ENCODE measurements at regions not wholly inside any gene's neighbourhood (a gene's known extent, or its start where the extent isn't known, plus 50 kb on each side); places are given as distances from the start of the nearest gene placed in this dataset.
"Not testable (repeated sequence)": the region's sequence is repeated elsewhere in the genome, so short reads cannot be mapped to it uniquely, and the experiment has no call there.

DNA sequence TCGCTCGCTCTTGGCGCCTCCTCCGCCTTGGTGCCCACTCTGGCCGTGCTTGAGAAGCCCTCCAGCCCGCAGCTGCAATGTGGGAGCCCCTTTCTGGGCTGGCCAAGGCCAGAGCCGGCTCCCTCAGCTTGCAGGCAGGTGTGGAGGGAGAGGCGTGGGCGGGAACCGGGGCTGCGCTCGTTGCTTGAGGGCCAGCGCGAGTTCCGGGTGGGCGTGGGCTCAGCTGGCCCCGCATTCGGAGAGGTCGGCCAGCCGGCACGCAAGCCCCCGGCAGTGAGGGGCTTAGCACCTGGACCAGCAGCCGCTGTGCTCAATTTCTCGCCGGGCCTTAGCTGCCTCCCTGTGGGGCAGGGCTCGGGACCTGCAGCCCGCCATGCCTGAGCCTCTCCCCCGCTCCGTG is 193.6 kb upstream of the ATP10A start:
- TF ChIP-seq, protein P1, sequence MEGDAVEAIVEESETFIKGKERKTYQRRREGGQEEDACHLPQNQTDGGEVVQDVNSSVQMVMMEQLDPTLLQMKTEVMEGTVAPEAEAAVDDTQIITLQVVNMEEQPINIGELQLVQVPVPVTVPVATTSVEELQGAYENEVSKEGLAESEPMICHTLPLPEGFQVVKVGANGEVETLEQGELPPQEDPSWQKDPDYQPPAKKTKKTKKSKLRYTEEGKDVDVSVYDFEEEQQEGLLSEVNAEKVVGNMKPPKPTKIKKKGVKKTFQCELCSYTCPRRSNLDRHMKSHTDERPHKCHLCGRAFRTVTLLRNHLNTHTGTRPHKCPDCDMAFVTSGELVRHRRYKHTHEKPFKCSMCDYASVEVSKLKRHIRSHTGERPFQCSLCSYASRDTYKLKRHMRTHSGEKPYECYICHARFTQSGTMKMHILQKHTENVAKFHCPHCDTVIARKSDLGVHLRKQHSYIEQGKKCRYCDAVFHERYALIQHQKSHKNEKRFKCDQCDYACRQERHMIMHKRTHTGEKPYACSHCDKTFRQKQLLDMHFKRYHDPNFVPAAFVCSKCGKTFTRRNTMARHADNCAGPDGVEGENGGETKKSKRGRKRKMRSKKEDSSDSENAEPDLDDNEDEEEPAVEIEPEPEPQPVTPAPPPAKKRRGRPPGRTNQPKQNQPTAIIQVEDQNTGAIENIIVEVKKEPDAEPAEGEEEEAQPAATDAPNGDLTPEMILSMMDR (IDR thresholded peaks at IDR 0.05), result not testable (repeated sequence)
- TF ChIP-seq POLR2A (IDR thresholded peaks at IDR 0.05; ENCODE audit: low read depth), result not testable (repeated sequence)
